SK-N-SH (cell line): ENCODE measurements at regions not wholly inside any gene's neighbourhood (a gene's known extent, or its start where the extent isn't known, plus 50 kb on each side); places are given as distances from the start of the nearest gene placed in this dataset.

ENCODE experiments used
- CTCF ChIA-PET: fragments of 300-600, 350-600 bp; formaldehyde crosslinking; extraction: SDS; loops from one replicate; lab custom pipeline; 2021; lab: Yijun Ruan, JAX
- POLR2A ChIA-PET: fragments of 350-600 bp; sonication (Branson Sonifier 250); formaldehyde crosslinking; extraction: SDS; loops from one replicate; lab custom pipeline; 2020; ENCODE audit warnings: antibody characterized with exemption, inconsistent platforms; lab: Yijun Ruan, JAX
- DNase-seq: peaks from one replicate; pipeline ENCODE4 v3.0.0; 2012
- H2AFZ ChIP-seq: fragments of 200-600 bp; sonication (generic); 2 replicates; pipeline ENCODE4 v1.8.1; 2016; ENCODE audit warnings: antibody characterized with exemption, mild to moderate bottlenecking, low read depth
- H3F3A ChIP-seq: fragments of 200-600 bp; sonication (generic); replicated peaks from 2 replicates; pipeline ENCODE3; 2016; ENCODE audit warnings: antibody characterized with exemption, mild to moderate bottlenecking; ENCODE audit not compliant: insufficient read depth
- H3K27ac ChIP-seq, 2 experiments: fragments of 200-500 bp in 1 of 2; fragments of 200-600 bp in 1 of 2; sonication (Bioruptor generic) in 1 of 2; sonication (generic), shearing (Covaris generic) in 1 of 2; 2 replicates each; pipeline versions ENCODE4 v1.5.1 to v1.6.1; 2014 to 2016; ENCODE audit warnings: low read depth in 2 of 2, inconsistent platforms in 1 of 2, low read length in 1 of 2, mild to moderate bottlenecking in 1 of 2, mixed read lengths in 1 of 2
- H3K27me3 ChIP-seq: fragments of 200-600 bp; sonication (generic), shearing (Covaris generic); 2 replicates; pipeline ENCODE4 v1.6.1; 2016; ENCODE audit warnings: mixed run types; ENCODE audit not compliant: insufficient read depth
- H3K36me3 ChIP-seq, 2 experiments: fragments of 200-500 bp in 1 of 2; fragments of 200-600 bp in 1 of 2; sonication (Bioruptor generic) in 1 of 2; sonication (generic) in 1 of 2; replicated peaks in 1 of 2; 2 replicates each; pipeline versions ENCODE3 to v1.5.1; 2014 to 2016; ENCODE audit warnings: low read length in 1 of 2, mild to moderate bottlenecking in 1 of 2; ENCODE audit not compliant: insufficient read depth in 2 of 2, control insufficient read depth in 1 of 2
- H3K4me1 ChIP-seq, 2 experiments: fragments of 200-500 bp in 1 of 2; fragments of 200-600 bp in 1 of 2; sonication (Bioruptor generic) in 1 of 2; sonication (generic), shearing (Covaris generic) in 1 of 2; 2 replicates each; pipeline versions ENCODE4 v1.5.1 to v1.6.1; 2014 to 2016; ENCODE audit warnings: low read depth in 1 of 2, low read length in 1 of 2, mixed run types in 1 of 2; ENCODE audit not compliant: insufficient read depth in 2 of 2, control insufficient read depth in 1 of 2
- H3K4me2 ChIP-seq: fragments of 200-600 bp; sonication (generic), shearing (Covaris generic); 2 replicates; pipeline ENCODE4 v1.6.1; 2017; ENCODE audit warnings: mixed run types
- H3K4me3 ChIP-seq, 2 experiments: fragments of 200-500 bp in 1 of 2; fragments of 200-600 bp in 1 of 2; sonication (Bioruptor generic) in 1 of 2; sonication (generic), shearing (Covaris generic) in 1 of 2; 2 replicates each; pipeline versions ENCODE4 v1.5.1 to v1.8.1; 2014 to 2016; ENCODE audit warnings: low read depth in 2 of 2, inconsistent platforms in 1 of 2, low read length in 1 of 2, mild to moderate bottlenecking in 1 of 2, mixed read lengths in 1 of 2, moderate library complexity in 1 of 2
- H3K79me2 ChIP-seq: fragments of 200-600 bp; sonication (generic); 2 replicates; pipeline ENCODE4 v1.8.1; 2017; ENCODE audit warnings: mild to moderate bottlenecking; ENCODE audit not compliant: insufficient read depth
- H3K9ac ChIP-seq: fragments of 200-600 bp; sonication (generic); 2 replicates; pipeline ENCODE4 v1.6.1; 2017; ENCODE audit warnings: mixed run types
- H3K9me2 ChIP-seq: fragments of 200-600 bp; sonication (generic); 2 replicates; pipeline ENCODE4 v1.6.1; 2017; ENCODE audit warnings: mixed run types
- H3K9me3 ChIP-seq: fragments of 200-600 bp; sonication (generic); 2 replicates; pipeline ENCODE4 v1.6.1; 2017; ENCODE audit warnings: mixed run types, mild to moderate bottlenecking, moderate library complexity
- H4K20me1 ChIP-seq: fragments of 200-600 bp; sonication (generic); 2 replicates; pipeline ENCODE4 v1.6.1; 2017; ENCODE audit warnings: mild to moderate bottlenecking, mixed run types; ENCODE audit not compliant: insufficient read depth
- EP300 ChIP-seq, 2 experiments: IDR thresholded peaks; 2 replicates each; pipeline versions ENCODE4 v1.4.0 to v1.6.1; 2012; ENCODE audit warnings: borderline replicate concordance in 1 of 2, low read depth in 1 of 2, low read length in 1 of 2
- FOSL2 ChIP-seq: IDR thresholded peaks from 2 replicates; pipeline ENCODE4 v1.4.0; 2012; ENCODE audit warnings: low read depth, mild to moderate bottlenecking, moderate library complexity, borderline replicate concordance
- FOXJ3 ChIP-seq: sonication (generic); formaldehyde crosslinking; IDR thresholded peaks from 2 replicates; pipeline ENCODE4 v1.5.1; 2020; ENCODE audit warnings: mild to moderate bottlenecking, missing genetic modification reagents
- FOXM1 ChIP-seq: IDR thresholded peaks from 2 replicates; pipeline ENCODE4 v1.4.0; 2012; ENCODE audit warnings: low read depth, mild to moderate bottlenecking
- GATA2 ChIP-seq: sonication (generic); formaldehyde crosslinking; IDR thresholded peaks from 2 replicates; pipeline ENCODE4 v1.5.0; 2020; ENCODE audit warnings: mild to moderate bottlenecking, missing genetic modification reagents
- MEF2A ChIP-seq: IDR thresholded peaks from 2 replicates; pipeline ENCODE4 v1.4.0; 2012; ENCODE audit warnings: low read depth, borderline replicate concordance
- MXI1 ChIP-seq: IDR thresholded peaks from 2 replicates; pipeline ENCODE4 v1.6.1; 2012; ENCODE audit warnings: mild to moderate bottlenecking, low read depth, low read length, improper control_type of control experiment
- NFIC ChIP-seq: IDR thresholded peaks from 2 replicates; pipeline ENCODE4 v1.4.0; 2012; ENCODE audit warnings: borderline replicate concordance
- POLR2AphosphoS5 ChIP-seq: IDR thresholded peaks from 2 replicates; pipeline ENCODE4 v1.6.1; 2012; ENCODE audit warnings: low read depth, low read length
- RCOR1 ChIP-seq: fragments of 150-350 bp; IDR thresholded peaks from 2 replicates; pipeline ENCODE4 v1.6.1; 2017; ENCODE audit warnings: antibody characterized with exemption, low read length
- RFX5 ChIP-seq: IDR thresholded peaks from 2 replicates; pipeline ENCODE4 v1.6.1; 2012; ENCODE audit warnings: mild to moderate bottlenecking, improper control_type of control experiment, low read length
- RXRA ChIP-seq: IDR thresholded peaks from 2 replicates; pipeline ENCODE4 v1.4.0; 2012; ENCODE audit warnings: low read depth, mild to moderate bottlenecking, borderline replicate concordance
- SIN3A ChIP-seq: IDR thresholded peaks from 2 replicates; pipeline ENCODE4 v1.6.1; 2012; ENCODE audit warnings: low read depth, mild to moderate bottlenecking, low read length, moderate library complexity, borderline replicate concordance
- SMC3 ChIP-seq: IDR thresholded peaks from 2 replicates; pipeline ENCODE4 v1.6.1; 2012; ENCODE audit warnings: low read depth, low read length, improper control_type of control experiment
- TAF1 ChIP-seq: IDR thresholded peaks from 2 replicates; pipeline ENCODE4 v1.6.1; 2012; ENCODE audit warnings: low read depth, mild to moderate bottlenecking, low read length, moderate library complexity, borderline replicate concordance
- YY1 ChIP-seq: IDR thresholded peaks from 2 replicates; pipeline ENCODE4 v1.4.0; 2012; ENCODE audit warnings: low read depth, mild to moderate bottlenecking
- WGBS: methylation state at CpG from one replicate; pipeline ENCODE4 v1.1.6; 2017; ENCODE audit warnings: low lambda C conversion rate; 5-methylcytosine and 5-hydroxymethylcytosine counted together
- TF ChIP-seq, protein P1 (sequence below): fragments of 150-350 bp; IDR thresholded peaks from 2 replicates; pipeline ENCODE4 v1.6.1; 2017; ENCODE audit warnings: antibody characterized with exemption, low read length, low read depth, borderline replicate concordance
- TF ChIP-seq, protein P2 (sequence below): fragments of 200-600 bp; sonication (generic); IDR thresholded peaks from 2 replicates; pipeline ENCODE4 v1.6.1; 2017; ENCODE audit warnings: antibody characterized with exemption, mild to moderate bottlenecking, moderate library complexity
- TF ChIP-seq, protein P3 (sequence below): IDR thresholded peaks from 2 replicates; pipeline ENCODE4 v1.4.0; 2012; ENCODE audit warnings: low read depth
- TF ChIP-seq, protein P4 (sequence below): IDR thresholded peaks from 2 replicates; pipeline ENCODE4 v1.6.1; 2012; ENCODE audit warnings: mild to moderate bottlenecking, low read depth, low read length, moderate library complexity
- TF ChIP-seq, protein P5 (sequence below): IDR thresholded peaks from 2 replicates; pipeline ENCODE4 v1.4.0; 2012; ENCODE audit warnings: low read depth, borderline replicate concordance

DNA sequence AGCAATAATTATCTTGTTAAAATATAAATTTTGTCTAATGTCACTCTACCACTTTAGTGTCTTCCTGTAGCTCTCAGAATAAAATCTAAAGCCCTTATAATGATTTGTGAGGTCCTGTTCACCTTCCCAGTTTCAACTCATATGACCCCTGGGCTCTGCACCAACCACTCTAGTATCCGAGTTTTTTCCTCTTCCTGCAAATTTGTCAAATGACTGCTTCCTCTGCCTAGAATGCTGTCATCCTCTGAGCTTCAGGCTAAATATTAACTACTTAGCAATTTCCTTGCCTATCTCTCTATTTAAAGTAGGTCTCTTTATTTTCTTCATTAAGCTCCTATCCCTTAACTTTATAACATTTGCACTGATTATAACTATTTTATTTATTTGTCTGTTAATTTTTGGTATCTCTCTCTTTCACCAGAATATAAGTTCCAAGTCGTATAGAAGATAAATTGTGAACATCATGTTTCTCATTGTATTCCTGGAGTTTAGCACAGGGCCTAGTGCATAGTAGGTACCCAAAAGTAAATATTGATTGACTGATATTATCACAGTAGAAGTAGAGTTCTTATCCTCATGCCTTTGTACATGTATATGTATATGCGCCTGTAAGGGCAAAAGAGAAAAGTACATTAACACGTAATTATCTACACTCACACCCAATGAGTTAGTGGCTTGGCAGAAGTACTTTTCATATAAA is 196.0 kb downstream of the BCAT1 start:
- Histone ChIP-seq H4K20me1 (no peaks in the 10 kb centered on the region), H3K9me3 (no peaks in the 10 kb centered on the region), H3K36me3 (no peaks in the 10 kb centered on the region), H3F3A (no peaks in the 10 kb centered on the region), H3K4me3 (no peak overlapping the region), H3K79me2 (no peaks in the 10 kb centered on the region), H2AFZ (no peak overlapping the region), H3K27me3 (no peaks in the 10 kb centered on the region), H3K27ac (no peak overlapping the region), H3K9me2 (no peaks in the 10 kb centered on the region), H3K4me2 (no peak overlapping the region), H3K9ac (no peak overlapping the region), H3K4me1 (peaks cover 3 to 10% of the 10 kb centered on the region in 2 experiments)
- TF ChIP-seq FOXM1 (no peak), RXRA (no peak), FOXJ3 (CRISPR knock-in tag) (no peak), MXI1 (no peak), FOSL2 (no peak), EP300 (IDR thresholded peaks at IDR 0.05; ENCODE audit: borderline replicate concordance in 1 of 2, low read depth in 1 of 2, low read length in 1 of 2) (no peak), SMC3 (no peak), MEF2A (no peak), RFX5 (no peak), RCOR1 (no peak), NFIC (no peak), POLR2AphosphoS5 (no peak)
- TF ChIP-seq, protein P1, sequence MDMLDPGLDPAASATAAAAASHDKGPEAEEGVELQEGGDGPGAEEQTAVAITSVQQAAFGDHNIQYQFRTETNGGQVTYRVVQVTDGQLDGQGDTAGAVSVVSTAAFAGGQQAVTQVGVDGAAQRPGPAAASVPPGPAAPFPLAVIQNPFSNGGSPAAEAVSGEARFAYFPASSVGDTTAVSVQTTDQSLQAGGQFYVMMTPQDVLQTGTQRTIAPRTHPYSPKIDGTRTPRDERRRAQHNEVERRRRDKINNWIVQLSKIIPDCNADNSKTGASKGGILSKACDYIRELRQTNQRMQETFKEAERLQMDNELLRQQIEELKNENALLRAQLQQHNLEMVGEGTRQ: no peak
- TF ChIP-seq, protein P2, sequence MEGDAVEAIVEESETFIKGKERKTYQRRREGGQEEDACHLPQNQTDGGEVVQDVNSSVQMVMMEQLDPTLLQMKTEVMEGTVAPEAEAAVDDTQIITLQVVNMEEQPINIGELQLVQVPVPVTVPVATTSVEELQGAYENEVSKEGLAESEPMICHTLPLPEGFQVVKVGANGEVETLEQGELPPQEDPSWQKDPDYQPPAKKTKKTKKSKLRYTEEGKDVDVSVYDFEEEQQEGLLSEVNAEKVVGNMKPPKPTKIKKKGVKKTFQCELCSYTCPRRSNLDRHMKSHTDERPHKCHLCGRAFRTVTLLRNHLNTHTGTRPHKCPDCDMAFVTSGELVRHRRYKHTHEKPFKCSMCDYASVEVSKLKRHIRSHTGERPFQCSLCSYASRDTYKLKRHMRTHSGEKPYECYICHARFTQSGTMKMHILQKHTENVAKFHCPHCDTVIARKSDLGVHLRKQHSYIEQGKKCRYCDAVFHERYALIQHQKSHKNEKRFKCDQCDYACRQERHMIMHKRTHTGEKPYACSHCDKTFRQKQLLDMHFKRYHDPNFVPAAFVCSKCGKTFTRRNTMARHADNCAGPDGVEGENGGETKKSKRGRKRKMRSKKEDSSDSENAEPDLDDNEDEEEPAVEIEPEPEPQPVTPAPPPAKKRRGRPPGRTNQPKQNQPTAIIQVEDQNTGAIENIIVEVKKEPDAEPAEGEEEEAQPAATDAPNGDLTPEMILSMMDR: no peak
- WGBS: 75% methylated on average over 4 of the region's 4 CpGs
- ChIA-PET CTCF (no interaction called here), POLR2A (no interaction called here)
- no peak for DNase-seq

DNA sequence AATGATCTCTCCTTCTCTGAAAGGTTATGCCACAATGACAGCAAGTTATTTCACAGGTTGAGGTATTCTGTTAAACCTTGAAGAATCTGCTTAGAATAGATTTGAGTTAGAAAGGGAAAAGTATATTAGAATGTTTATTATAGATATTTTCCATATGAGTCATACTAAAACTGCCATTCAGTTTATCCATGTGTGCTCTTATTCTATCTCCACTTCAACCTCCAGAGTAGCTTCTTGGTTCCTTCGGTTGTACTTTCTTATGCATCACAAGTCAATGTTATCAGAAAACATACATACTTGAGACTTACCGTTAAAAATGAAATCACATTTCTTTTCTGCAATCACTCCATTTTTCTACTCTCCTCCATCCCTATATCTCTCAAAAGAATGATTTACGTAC is 197.7 kb downstream of the BCAT1 start:
- CTCF ChIA-PET: no interaction called here
- Histone ChIP-seq H3K4me1 (peaks cover 0 to 7% of the 10 kb centered on the region in 2 experiments; a peak in 2 of 4 replicates), H3K36me3 (no peaks in the 10 kb centered on the region), H3K27me3 (no peaks in the 10 kb centered on the region), H3K9me2 (no peaks in the 10 kb centered on the region), H3K9ac (no peak overlapping the region), H3F3A (peaks cover 6% of the 10 kb centered on the region), H3K9me3 (no peaks in the 10 kb centered on the region), H3K27ac (no peak overlapping the region), H3K4me2 (no peak overlapping the region), H3K79me2 (no peaks in the 10 kb centered on the region), H3K4me3 (no peak overlapping the region), H2AFZ (no peak overlapping the region), H4K20me1 (no peaks in the 10 kb centered on the region)
- no peak for DNase-seq
- POLR2A ChIA-PET: no interaction called here
- 87% methylated on average over 3 of the region's 3 CpGs for WGBS
- TF ChIP-seq GATA2 (CRISPR knock-in tag) (no peak), SIN3A (no peak), RFX5 (no peak), TAF1 (no peak), YY1 (no peak)
- TF ChIP-seq, protein P3, sequence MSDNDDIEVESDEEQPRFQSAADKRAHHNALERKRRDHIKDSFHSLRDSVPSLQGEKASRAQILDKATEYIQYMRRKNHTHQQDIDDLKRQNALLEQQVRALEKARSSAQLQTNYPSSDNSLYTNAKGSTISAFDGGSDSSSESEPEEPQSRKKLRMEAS: no peak
- TF ChIP-seq, protein P4, sequence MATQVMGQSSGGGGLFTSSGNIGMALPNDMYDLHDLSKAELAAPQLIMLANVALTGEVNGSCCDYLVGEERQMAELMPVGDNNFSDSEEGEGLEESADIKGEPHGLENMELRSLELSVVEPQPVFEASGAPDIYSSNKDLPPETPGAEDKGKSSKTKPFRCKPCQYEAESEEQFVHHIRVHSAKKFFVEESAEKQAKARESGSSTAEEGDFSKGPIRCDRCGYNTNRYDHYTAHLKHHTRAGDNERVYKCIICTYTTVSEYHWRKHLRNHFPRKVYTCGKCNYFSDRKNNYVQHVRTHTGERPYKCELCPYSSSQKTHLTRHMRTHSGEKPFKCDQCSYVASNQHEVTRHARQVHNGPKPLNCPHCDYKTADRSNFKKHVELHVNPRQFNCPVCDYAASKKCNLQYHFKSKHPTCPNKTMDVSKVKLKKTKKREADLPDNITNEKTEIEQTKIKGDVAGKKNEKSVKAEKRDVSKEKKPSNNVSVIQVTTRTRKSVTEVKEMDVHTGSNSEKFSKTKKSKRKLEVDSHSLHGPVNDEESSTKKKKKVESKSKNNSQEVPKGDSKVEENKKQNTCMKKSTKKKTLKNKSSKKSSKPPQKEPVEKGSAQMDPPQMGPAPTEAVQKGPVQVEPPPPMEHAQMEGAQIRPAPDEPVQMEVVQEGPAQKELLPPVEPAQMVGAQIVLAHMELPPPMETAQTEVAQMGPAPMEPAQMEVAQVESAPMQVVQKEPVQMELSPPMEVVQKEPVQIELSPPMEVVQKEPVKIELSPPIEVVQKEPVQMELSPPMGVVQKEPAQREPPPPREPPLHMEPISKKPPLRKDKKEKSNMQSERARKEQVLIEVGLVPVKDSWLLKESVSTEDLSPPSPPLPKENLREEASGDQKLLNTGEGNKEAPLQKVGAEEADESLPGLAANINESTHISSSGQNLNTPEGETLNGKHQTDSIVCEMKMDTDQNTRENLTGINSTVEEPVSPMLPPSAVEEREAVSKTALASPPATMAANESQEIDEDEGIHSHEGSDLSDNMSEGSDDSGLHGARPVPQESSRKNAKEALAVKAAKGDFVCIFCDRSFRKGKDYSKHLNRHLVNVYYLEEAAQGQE: no peak
- TF ChIP-seq, protein P5, sequence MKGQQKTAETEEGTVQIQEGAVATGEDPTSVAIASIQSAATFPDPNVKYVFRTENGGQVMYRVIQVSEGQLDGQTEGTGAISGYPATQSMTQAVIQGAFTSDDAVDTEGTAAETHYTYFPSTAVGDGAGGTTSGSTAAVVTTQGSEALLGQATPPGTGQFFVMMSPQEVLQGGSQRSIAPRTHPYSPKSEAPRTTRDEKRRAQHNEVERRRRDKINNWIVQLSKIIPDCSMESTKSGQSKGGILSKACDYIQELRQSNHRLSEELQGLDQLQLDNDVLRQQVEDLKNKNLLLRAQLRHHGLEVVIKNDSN: no peak
